ENCODE measurements at regions not wholly inside any gene's neighbourhood (a gene's known extent, or its start where the extent isn't known, plus 50 kb on each side); places are given as distances from the start of the nearest gene placed in this dataset.

DNA sequence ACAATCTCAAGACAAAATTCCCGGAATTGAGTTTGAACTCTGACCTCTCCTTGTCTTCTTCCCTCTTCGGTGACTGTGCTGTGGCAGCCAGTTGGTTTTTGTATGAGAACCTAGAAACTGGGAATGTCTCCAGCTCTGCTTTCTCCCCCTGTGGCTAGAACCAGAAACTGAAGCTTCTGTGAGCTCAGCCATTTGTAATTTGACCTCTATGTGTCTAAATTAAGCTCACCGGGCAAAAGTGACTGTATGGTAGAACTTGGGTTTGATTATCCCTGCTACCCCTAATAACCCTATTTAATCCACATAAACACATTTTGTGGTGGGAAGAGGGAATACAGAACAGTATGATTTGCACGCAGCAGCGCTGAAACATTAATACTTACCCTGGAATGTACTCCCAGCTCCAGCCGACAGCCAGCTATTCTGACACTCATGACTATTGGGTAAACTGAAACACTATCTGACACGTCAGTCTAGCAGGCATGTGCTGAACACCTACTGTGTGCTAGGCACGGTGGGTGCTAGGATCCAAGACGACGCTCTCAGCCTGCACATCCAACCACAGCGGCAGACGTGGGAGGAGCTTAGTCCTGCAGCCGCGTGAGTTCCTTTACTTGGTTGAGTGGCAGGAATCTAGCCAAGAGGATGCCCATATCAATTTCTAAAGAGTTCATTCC, 324.8 kb downstream of the SFMBT2 start (continued):
- TF ChIP-seq ZNF724P (CRISPR knock-in tag; IDR thresholded peaks at IDR 0.05; ENCODE audit: borderline replicate concordance) (no peak), AKNA (CRISPR knock-in tag; IDR thresholded peaks at IDR 0.05; ENCODE audit: borderline replicate concordance) (no peak)

GRCh38 chr10:7085147-7085912, 325.5 kb downstream of the SFMBT2 start:
- Histone ChIP-seq H3K4me2 (ENCODE audit: low read depth, low read length) (no peak overlapping the region), H3K27ac (ENCODE audit: extremely low read length, insufficient read depth, low read length) (no peak overlapping the region), H3K9me3 (ENCODE audit: low read length) (no peaks in the 10 kb centered on the region), H3K4me3 (replicated peaks in 1 of 3; ENCODE audit: insufficient read depth in 1 of 3, low read depth in 2 of 3, low read length in 3 of 3) (no peak overlapping the region), H3K27me3 (ENCODE audit: control insufficient read depth in 1 of 2, insufficient read depth in 2 of 2, low read length in 2 of 2) (peaks cover 0 to 9% of the 10 kb centered on the region in 2 experiments; a peak in 2 of 5 replicates), H4K20me1 (ENCODE audit: insufficient read depth, low read length) (no peaks in the 10 kb centered on the region), H3K4me1 (ENCODE audit: insufficient read depth, low read length) (no peaks in the 10 kb centered on the region), H2AFZ (ENCODE audit: low read length) (no peak overlapping the region), H3K9ac (ENCODE audit: insufficient read depth, low read depth, low read length) (no peak overlapping the region), H3K79me2 (ENCODE audit: insufficient read depth, low read length) (no peaks in the 10 kb centered on the region), H3K36me3 (replicated peaks in 1 of 2; ENCODE audit: control insufficient read depth in 1 of 2, insufficient read depth in 2 of 2, low read length in 2 of 2) (no peaks in the 10 kb centered on the region)
- in situ Hi-C loops (cut with HindIII; ENCODE audit: extremely low pct_ligation_motif_present, low pct_unique_long_range_greater_than_20kb) (no loop called here), intact Hi-C loops (cut with micrococcal nuclease; ENCODE audit: unreplicated experiment) (no loop called here)
- WGBS (ENCODE audit: low lambda C conversion rate) = 23% methylated on average over 10 of the region's 10 CpGs
- CTCF ChIA-PET (ENCODE audit: low intra/inter-chr PET ratio, low total read pairs) = no interaction called here
- no peak for ATAC-seq
- no peak for TF ChIP-seq MAFG (CRISPR knock-in tag; IDR thresholded peaks at IDR 0.05)
- no peak for TF ChIP-seq SALL2 (CRISPR knock-in tag; IDR thresholded peaks at IDR 0.05)
- no peak for TF ChIP-seq ZKSCAN1 (IDR thresholded peaks at IDR 0.05; ENCODE audit: low read length)
- no peak for DNase-seq (ENCODE audit: low spot score)
- BruUV-seq (replicated peaks) = no TSS peak
- POLR2A ChIA-PET = no interaction called here
- no peak for FAIRE-seq
